Mesendoderm (in vitro differentiated cells): ENCODE measurements at regions not wholly inside any gene's neighbourhood (a gene's known extent, or its start where the extent isn't known, plus 50 kb on each side); places are given as distances from the start of the nearest gene placed in this dataset.

ENCODE experiments used
- DNase-seq: peaks from one replicate; pipeline ENCODE4 v3.0.0; 2013
- H2AK5ac ChIP-seq: 2 replicates; pipeline ENCODE4 v1.6.1; 2013; ENCODE audit warnings: low read length, inconsistent platforms
- H2BK120ac ChIP-seq: 2 replicates; pipeline ENCODE4 v1.6.1; 2013; ENCODE audit warnings: low read depth, mild to moderate bottlenecking, low read length, moderate library complexity, mixed read lengths
- H2BK15ac ChIP-seq: replicated peaks from 2 replicates; pipeline ENCODE4 v1.6.1; 2013; ENCODE audit warnings: low read depth, mild to moderate bottlenecking, moderate library complexity
- H2BK5ac ChIP-seq: 2 replicates; pipeline ENCODE4 v1.6.1; 2013; ENCODE audit warnings: low read length, inconsistent platforms
- H3K18ac ChIP-seq: 2 replicates; pipeline ENCODE4 v1.6.1; 2013; ENCODE audit warnings: mild to moderate bottlenecking, low read length, mixed read lengths
- H3K23ac ChIP-seq: one replicate; pipeline ENCODE4 v1.6.1; 2013; ENCODE audit warnings: low read length
- H3K27ac ChIP-seq: 2 replicates; pipeline ENCODE4 v1.5.1; 2013; ENCODE audit warnings: low read depth, mild to moderate bottlenecking, inconsistent platforms, low read length, moderate library complexity
- H3K27me3 ChIP-seq: 2 replicates; pipeline ENCODE4 v1.6.1; 2013; ENCODE audit warnings: low read length, control low read depth, mild to moderate bottlenecking, inconsistent platforms; ENCODE audit not compliant: insufficient read depth, poor library complexity
- H3K36me3 ChIP-seq: 2 replicates; pipeline ENCODE4 v1.6.1; 2013; ENCODE audit warnings: low read length, inconsistent platforms; ENCODE audit not compliant: control insufficient read depth, insufficient read depth
- H3K4ac ChIP-seq: one replicate; pipeline ENCODE4 v1.6.1; 2013; ENCODE audit warnings: low read depth, mild to moderate bottlenecking, low read length, moderate library complexity
- H3K4me1 ChIP-seq: 2 replicates; pipeline ENCODE4 v1.6.1; 2013; ENCODE audit warnings: low read depth, low read length, inconsistent platforms; ENCODE audit not compliant: control insufficient read depth
- H3K4me2 ChIP-seq: 2 replicates; pipeline ENCODE4 v1.6.1; 2013; ENCODE audit warnings: low read length
- H3K4me3 ChIP-seq: 2 replicates; pipeline ENCODE4 v1.5.1; 2013; ENCODE audit warnings: mild to moderate bottlenecking, low read length
- H3K56ac ChIP-seq: one replicate; pipeline ENCODE4 v1.6.1; 2013; ENCODE audit warnings: low read length
- H3K79me1 ChIP-seq: 2 replicates; pipeline ENCODE4 v1.6.1; 2013; ENCODE audit warnings: low read length, inconsistent platforms
- H3K79me2 ChIP-seq: 2 replicates; pipeline ENCODE4 v1.6.1; 2013; ENCODE audit warnings: mild to moderate bottlenecking, low read length; ENCODE audit not compliant: control insufficient read depth, insufficient read depth
- H3K9ac ChIP-seq: 2 replicates; pipeline ENCODE4 v1.6.1; 2013; ENCODE audit warnings: low read length, inconsistent platforms
- H4K5ac ChIP-seq: one replicate; pipeline ENCODE4 v1.6.1; 2013; ENCODE audit warnings: low read length
- H4K8ac ChIP-seq: one replicate; pipeline ENCODE4 v1.6.1; 2013; ENCODE audit warnings: low read depth, mild to moderate bottlenecking, control low read depth, low read length, moderate library complexity
- WGBS: extraction: QIAGEN DNeasy Blood & Tissue Kit; methylation state at CpG from one replicate; pipeline ENCODE4 v1.1.7; 2013; ENCODE audit warnings: low lambda C conversion rate, missing lambda C conversion rate; ENCODE audit not compliant: insufficient coverage; ENCODE audit errors: extremely low coverage; 5-methylcytosine and 5-hydroxymethylcytosine counted together

- H4K5ac ChIP-seq = no peak overlapping the region
- H3K23ac ChIP-seq = no peak overlapping the region
- DNase-seq = no peak
- no peaks in the 10 kb centered on the region for H3K36me3 ChIP-seq
- no peaks in the 10 kb centered on the region for H3K27me3 ChIP-seq
- no peak overlapping the region for H2BK5ac ChIP-seq
- H2BK15ac ChIP-seq = no peak overlapping the region
- H2AK5ac ChIP-seq = no peak overlapping the region
- H4K8ac ChIP-seq = no peak overlapping the region
- H3K4me2 ChIP-seq = no peak overlapping the region
- H2BK120ac ChIP-seq = no peak overlapping the region
- no peak overlapping the region for H3K4me3 ChIP-seq
- H3K79me1 ChIP-seq = no peaks in the 10 kb centered on the region
- no peak overlapping the region for H3K18ac ChIP-seq
- H3K27ac ChIP-seq = no peak overlapping the region
- no peak overlapping the region for H3K9ac ChIP-seq
- H3K56ac ChIP-seq = no peak overlapping the region
- H3K79me2 ChIP-seq = no peaks in the 10 kb centered on the region
- no peak overlapping the region for H3K4ac ChIP-seq
- H3K4me1 ChIP-seq = no peaks in the 10 kb centered on the region
- no CpG with 5 or more reads among the region's 1 CpG for WGBS
Measured at GRCh38 chr14:85420278-85420677, 109.7 kb upstream of the FLRT2 start.

- H4K5ac ChIP-seq = no peak overlapping the region
- no peak overlapping the region for H3K18ac ChIP-seq
- H3K56ac ChIP-seq = no peak overlapping the region
- no peak overlapping the region for H3K4ac ChIP-seq
- H3K27ac ChIP-seq = no peak overlapping the region
- no peak overlapping the region for H4K8ac ChIP-seq
- H2BK5ac ChIP-seq = no peak overlapping the region
- WGBS = no CpG with 5 or more reads among the region's 5 CpGs
- H3K4me1 ChIP-seq = no peaks in the 10 kb centered on the region
- no peak overlapping the region for H3K9ac ChIP-seq
- no peak overlapping the region for H2BK15ac ChIP-seq
- H3K79me1 ChIP-seq = no peaks in the 10 kb centered on the region
- H3K4me3 ChIP-seq = no peak overlapping the region
- H3K4me2 ChIP-seq = no peak overlapping the region
- H3K79me2 ChIP-seq = no peaks in the 10 kb centered on the region
- H3K36me3 ChIP-seq = no peaks in the 10 kb centered on the region
- H2BK120ac ChIP-seq = no peak overlapping the region
- no peaks in the 10 kb centered on the region for H3K27me3 ChIP-seq
- H3K23ac ChIP-seq = no peak overlapping the region
- DNase-seq = no peak
- no peak overlapping the region for H2AK5ac ChIP-seq
Measured at GRCh38 chr14:85420707-85421106, 109.2 kb upstream of the FLRT2 start.

GRCh38 chr14:85421186-85421877 is 108.6 kb upstream of the FLRT2 start:
- H3K27ac ChIP-seq = no peak overlapping the region

GRCh38 chr14:85423889-85424288 is 106.1 kb upstream of the FLRT2 start:
- H3K79me2 ChIP-seq = no peaks in the 10 kb centered on the region
- H3K9ac ChIP-seq = no peak overlapping the region
- H3K4me2 ChIP-seq = no peak overlapping the region
- no peak overlapping the region for H3K56ac ChIP-seq
- no peak overlapping the region for H3K18ac ChIP-seq
- H3K4me3 ChIP-seq = no peak overlapping the region
- no peak overlapping the region for H2BK120ac ChIP-seq
- H3K27ac ChIP-seq = no peak overlapping the region
- H4K5ac ChIP-seq = no peak overlapping the region
- no peak for DNase-seq
- no peaks in the 10 kb centered on the region for H3K4me1 ChIP-seq
- no peak overlapping the region for H2BK15ac ChIP-seq
- H3K4ac ChIP-seq = no peak overlapping the region
- no CpG with 5 or more reads among the region's 3 CpGs for WGBS
- no peak overlapping the region for H2AK5ac ChIP-seq
- no peak overlapping the region for H4K8ac ChIP-seq
- no peaks in the 10 kb centered on the region for H3K79me1 ChIP-seq
- no peak overlapping the region for H2BK5ac ChIP-seq
- no peaks in the 10 kb centered on the region for H3K36me3 ChIP-seq
- H3K23ac ChIP-seq = no peak overlapping the region
- H3K27me3 ChIP-seq = no peaks in the 10 kb centered on the region

More at GRCh38 chr14:85421186-85421877, 108.6 kb upstream of the FLRT2 start:
- H4K5ac ChIP-seq = no peak overlapping the region
- DNase-seq = no peak
- H3K4ac ChIP-seq = no peak overlapping the region
- no peak overlapping the region for H3K56ac ChIP-seq
- H3K4me3 ChIP-seq = no peak overlapping the region
- H2BK5ac ChIP-seq = no peak overlapping the region
- no peak overlapping the region for H2AK5ac ChIP-seq
- H3K4me1 ChIP-seq = no peaks in the 10 kb centered on the region
- no peak overlapping the region for H2BK15ac ChIP-seq
- no peak overlapping the region for H3K18ac ChIP-seq
- H3K9ac ChIP-seq = no peak overlapping the region
- no peak overlapping the region for H3K4me2 ChIP-seq
- no peak overlapping the region for H3K23ac ChIP-seq
- H4K8ac ChIP-seq = no peak overlapping the region
- no peaks in the 10 kb centered on the region for H3K36me3 ChIP-seq
- H3K79me2 ChIP-seq = no peaks in the 10 kb centered on the region
- H3K27me3 ChIP-seq = no peaks in the 10 kb centered on the region
- H2BK120ac ChIP-seq = no peak overlapping the region
- no CpG with 5 or more reads among the region's 3 CpGs for WGBS
- no peaks in the 10 kb centered on the region for H3K79me1 ChIP-seq

- no peak overlapping the region for H2BK15ac ChIP-seq
- DNase-seq = no peak
- H3K18ac ChIP-seq = no peak overlapping the region
- H3K36me3 ChIP-seq = no peaks in the 10 kb centered on the region
- whole genome bisulfite sequencing = no CpG with 5 or more reads among the region's 3 CpGs
- H3K23ac ChIP-seq = no peak overlapping the region
- H3K79me1 ChIP-seq = no peaks in the 10 kb centered on the region
- H4K5ac ChIP-seq = no peak overlapping the region
- no peak overlapping the region for H3K9ac ChIP-seq
- H3K27ac ChIP-seq = no peak overlapping the region
- H2BK5ac ChIP-seq = no peak overlapping the region
- no peak overlapping the region for H2BK120ac ChIP-seq
- H2AK5ac ChIP-seq = no peak overlapping the region
- H3K4me1 ChIP-seq = no peaks in the 10 kb centered on the region
- no peak overlapping the region for H3K4ac ChIP-seq
- no peak overlapping the region for H3K4me3 ChIP-seq
- no peaks in the 10 kb centered on the region for H3K79me2 ChIP-seq
- no peaks in the 10 kb centered on the region for H3K27me3 ChIP-seq
- H4K8ac ChIP-seq = no peak overlapping the region
- H3K56ac ChIP-seq = no peak overlapping the region
- H3K4me2 ChIP-seq = no peak overlapping the region
Measured at GRCh38 chr14:85425507-85425906, 104.4 kb upstream of the FLRT2 start.
